ENCODE measurements at regions not wholly inside any gene's neighbourhood (a gene's known extent, or its start where the extent isn't known, plus 50 kb on each side); places are given as distances from the start of the nearest gene placed in this dataset.

DNA sequence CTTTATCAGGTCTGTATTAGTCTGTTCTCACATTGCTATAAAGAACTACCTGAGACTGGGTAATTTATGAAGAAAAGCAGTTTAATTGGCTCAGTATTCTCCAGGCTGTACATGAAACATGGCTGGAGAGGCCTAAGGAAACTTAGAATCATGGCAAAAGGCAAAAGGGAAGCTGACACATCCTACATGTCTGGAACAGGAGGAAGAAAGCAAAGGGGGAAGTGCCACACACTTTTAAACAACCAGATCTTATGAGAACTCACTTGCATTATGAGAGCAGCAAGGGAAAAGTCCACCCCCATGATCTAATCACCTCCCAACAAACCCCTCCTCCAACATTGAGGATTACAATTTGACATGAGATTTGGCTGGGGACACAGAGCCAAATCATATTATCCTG is 132.1 kb downstream of the PCSK1 start:
- TF ChIP-seq, protein P1, sequence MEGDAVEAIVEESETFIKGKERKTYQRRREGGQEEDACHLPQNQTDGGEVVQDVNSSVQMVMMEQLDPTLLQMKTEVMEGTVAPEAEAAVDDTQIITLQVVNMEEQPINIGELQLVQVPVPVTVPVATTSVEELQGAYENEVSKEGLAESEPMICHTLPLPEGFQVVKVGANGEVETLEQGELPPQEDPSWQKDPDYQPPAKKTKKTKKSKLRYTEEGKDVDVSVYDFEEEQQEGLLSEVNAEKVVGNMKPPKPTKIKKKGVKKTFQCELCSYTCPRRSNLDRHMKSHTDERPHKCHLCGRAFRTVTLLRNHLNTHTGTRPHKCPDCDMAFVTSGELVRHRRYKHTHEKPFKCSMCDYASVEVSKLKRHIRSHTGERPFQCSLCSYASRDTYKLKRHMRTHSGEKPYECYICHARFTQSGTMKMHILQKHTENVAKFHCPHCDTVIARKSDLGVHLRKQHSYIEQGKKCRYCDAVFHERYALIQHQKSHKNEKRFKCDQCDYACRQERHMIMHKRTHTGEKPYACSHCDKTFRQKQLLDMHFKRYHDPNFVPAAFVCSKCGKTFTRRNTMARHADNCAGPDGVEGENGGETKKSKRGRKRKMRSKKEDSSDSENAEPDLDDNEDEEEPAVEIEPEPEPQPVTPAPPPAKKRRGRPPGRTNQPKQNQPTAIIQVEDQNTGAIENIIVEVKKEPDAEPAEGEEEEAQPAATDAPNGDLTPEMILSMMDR (conservative IDR thresholded peaks at IDR 0.05; ENCODE audit: low read depth, low read length) = no peak
- TF ChIP-seq EZH2 (IDR thresholded peaks at IDR 0.05; ENCODE audit: borderline replicate concordance, low read depth, low read length, poor library complexity, severe bottlenecking) = no peak
